CD4-positive, alpha-beta T cell (primary cell): ENCODE measurements at regions not wholly inside any gene's neighbourhood (a gene's known extent, or its start where the extent isn't known, plus 50 kb on each side); places are given as distances from the start of the nearest gene placed in this dataset.
"Not testable (repeated sequence)": the region's sequence is repeated elsewhere in the genome, so short reads cannot be mapped to it uniquely, and the experiment has no call there.

ENCODE experiments used
- ATAC-seq: fragments of 200-7000 bp; cut with Tn5 transposase; one replicate; pipeline ENCODE4 v1.10.0; 2022; ENCODE audit warnings: mild to moderate bottlenecking; ENCODE audit not compliant: poor library complexity
- CTCF ChIA-PET: fragments of 350-600 bp; sonication (Branson Sonifier 250); formaldehyde crosslinking; loops from one replicate; lab custom pipeline; 2021; ENCODE audit warnings: antibody characterized with exemption, inconsistent platforms; lab: Charles Lee
- POLR2A ChIA-PET: fragments of 350-600 bp; sonication (Branson Sonifier 250); formaldehyde crosslinking; loops from one replicate; lab custom pipeline; 2021; ENCODE audit warnings: antibody characterized with exemption, inconsistent platforms; lab: Charles Lee
- DNase-seq, 14 experiments: peaks; one replicate each; pipeline ENCODE4 v3.0.0-alpha.2; 2013 to 2020; ENCODE audit warnings: mixed read lengths in 2 of 14
- H3K27ac ChIP-seq, 2 donors: one replicate each; pipeline versions ENCODE4 v1.5.1 to v1.7.0; 2013; ENCODE audit warnings: low read length in 2 of 2, low read depth in 1 of 2, mild to moderate bottlenecking in 1 of 2
- H3K27me3 ChIP-seq, 2 experiments: 1 replicate in 1 of 2; 2 replicates in 1 of 2; pipeline versions ENCODE4 v1.6.1 to v1.7.0; 2013; ENCODE audit warnings: low read length in 2 of 2, control low read depth in 1 of 2, mild to moderate bottlenecking in 1 of 2, moderate library complexity in 1 of 2; ENCODE audit not compliant: insufficient read depth in 2 of 2, control insufficient read depth in 1 of 2
- H3K36me3 ChIP-seq: one replicate; pipeline ENCODE4 v1.6.1; 2013; ENCODE audit warnings: low read length, control low read depth; ENCODE audit not compliant: insufficient read depth
- H3K4me1 ChIP-seq: one replicate; pipeline ENCODE4 v1.6.1; 2013; ENCODE audit warnings: low read length, control low read depth; ENCODE audit not compliant: insufficient read depth
- H3K4me3 ChIP-seq: one replicate; pipeline ENCODE4 v1.5.1; 2013; ENCODE audit warnings: mild to moderate bottlenecking, low read length, moderate library complexity
- H3K9me3 ChIP-seq, 2 experiments: 1 replicate in 1 of 2; 2 replicates in 1 of 2; pipeline versions ENCODE4 v1.6.1 to v1.7.0; 2013; ENCODE audit warnings: low read length in 2 of 2, mild to moderate bottlenecking in 2 of 2, control low read depth in 1 of 2, moderate library complexity in 1 of 2; ENCODE audit not compliant: control insufficient read depth in 1 of 2, insufficient read depth in 1 of 2
- H3K27ac Mint-ChIP-seq: one replicate; pipeline ENCODE4 v1.8.0; 2020; ENCODE audit warnings: mixed read lengths
- H3K27me3 Mint-ChIP-seq: one replicate; pipeline ENCODE4 v1.8.0; 2021; ENCODE audit warnings: mixed read lengths
- H3K36me3 Mint-ChIP-seq: one replicate; pipeline ENCODE4 v1.8.0; 2021; ENCODE audit warnings: low read depth, mixed read lengths
- H3K4me1 Mint-ChIP-seq: one replicate; pipeline ENCODE4 v1.8.0; 2021; ENCODE audit warnings: low read depth, mixed read lengths
- H3K4me3 Mint-ChIP-seq: one replicate; pipeline ENCODE4 v1.8.0; 2020; ENCODE audit warnings: mild to moderate bottlenecking, mixed read lengths
- H3K9me3 Mint-ChIP-seq: one replicate; pipeline ENCODE4 v1.8.0; 2020; ENCODE audit warnings: mixed read lengths
- intact Hi-C, 2 experiments: fragments of 100-400 bp; cut with DNase I in 1 of 2; cut with micrococcal nuclease in 1 of 2; formaldehyde crosslinking; loops; one replicate each; pipeline versions ENCODE4 v1.15.1 to v1.9.0; 2023 to 2025; cut with DNase I, micrococcal nuclease
- TF ChIP-seq, protein P1 (sequence below): fragments of 200-600 bp; IDR thresholded peaks from one replicate; pipeline ENCODE4 v1.8.0; 2022; ENCODE audit warnings: antibody characterized with exemption, mild to moderate bottlenecking

DNA sequence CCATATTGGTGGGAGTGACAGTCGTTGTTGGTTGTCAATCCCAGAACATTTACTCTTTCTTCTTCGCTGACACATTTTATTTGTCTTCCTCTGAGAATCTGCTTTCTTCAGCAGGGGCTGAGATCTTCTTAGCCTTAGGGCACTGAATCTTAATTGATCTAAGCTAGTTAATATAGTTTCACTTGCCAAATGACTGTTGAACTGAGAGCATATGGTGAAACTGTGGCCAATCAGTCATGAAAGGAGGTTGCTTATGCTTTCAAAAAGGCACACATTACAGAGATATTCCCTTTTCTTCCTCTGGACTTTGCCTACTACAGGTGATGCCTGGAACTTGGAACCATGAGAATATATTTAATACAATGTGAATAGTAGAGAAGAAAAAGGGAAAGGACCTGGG is 60.0 kb upstream of the KIAA0040 start:
- H3K27ac ChIP-seq = no peak overlapping the region
- no peaks in the 10 kb centered on the region for H3K9me3 ChIP-seq
- ChIA-PET POLR2A (no interaction called here), CTCF (no interaction called here)
- no peaks in the 10 kb centered on the region for H3K4me1 ChIP-seq
- intact Hi-C loops = no loop called here
- peaks cover under 1% of the 10 kb centered on the region for H3K9me3 Mint-ChIP-seq
- TF ChIP-seq, protein P1, sequence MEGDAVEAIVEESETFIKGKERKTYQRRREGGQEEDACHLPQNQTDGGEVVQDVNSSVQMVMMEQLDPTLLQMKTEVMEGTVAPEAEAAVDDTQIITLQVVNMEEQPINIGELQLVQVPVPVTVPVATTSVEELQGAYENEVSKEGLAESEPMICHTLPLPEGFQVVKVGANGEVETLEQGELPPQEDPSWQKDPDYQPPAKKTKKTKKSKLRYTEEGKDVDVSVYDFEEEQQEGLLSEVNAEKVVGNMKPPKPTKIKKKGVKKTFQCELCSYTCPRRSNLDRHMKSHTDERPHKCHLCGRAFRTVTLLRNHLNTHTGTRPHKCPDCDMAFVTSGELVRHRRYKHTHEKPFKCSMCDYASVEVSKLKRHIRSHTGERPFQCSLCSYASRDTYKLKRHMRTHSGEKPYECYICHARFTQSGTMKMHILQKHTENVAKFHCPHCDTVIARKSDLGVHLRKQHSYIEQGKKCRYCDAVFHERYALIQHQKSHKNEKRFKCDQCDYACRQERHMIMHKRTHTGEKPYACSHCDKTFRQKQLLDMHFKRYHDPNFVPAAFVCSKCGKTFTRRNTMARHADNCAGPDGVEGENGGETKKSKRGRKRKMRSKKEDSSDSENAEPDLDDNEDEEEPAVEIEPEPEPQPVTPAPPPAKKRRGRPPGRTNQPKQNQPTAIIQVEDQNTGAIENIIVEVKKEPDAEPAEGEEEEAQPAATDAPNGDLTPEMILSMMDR = no peak
- ATAC-seq = no peak
- H3K27me3 Mint-ChIP-seq = no peaks in the 10 kb centered on the region
- no peaks in the 10 kb centered on the region for H3K4me1 Mint-ChIP-seq
- no peak overlapping the region for H3K27ac Mint-ChIP-seq
- no peak overlapping the region for H3K4me3 Mint-ChIP-seq
- H3K36me3 ChIP-seq = no peaks in the 10 kb centered on the region
- no peaks in the 10 kb centered on the region for H3K36me3 Mint-ChIP-seq
- no peaks in the 10 kb centered on the region for H3K27me3 ChIP-seq
- no peak for DNase-seq
- H3K4me3 ChIP-seq = no peak overlapping the region

DNA sequence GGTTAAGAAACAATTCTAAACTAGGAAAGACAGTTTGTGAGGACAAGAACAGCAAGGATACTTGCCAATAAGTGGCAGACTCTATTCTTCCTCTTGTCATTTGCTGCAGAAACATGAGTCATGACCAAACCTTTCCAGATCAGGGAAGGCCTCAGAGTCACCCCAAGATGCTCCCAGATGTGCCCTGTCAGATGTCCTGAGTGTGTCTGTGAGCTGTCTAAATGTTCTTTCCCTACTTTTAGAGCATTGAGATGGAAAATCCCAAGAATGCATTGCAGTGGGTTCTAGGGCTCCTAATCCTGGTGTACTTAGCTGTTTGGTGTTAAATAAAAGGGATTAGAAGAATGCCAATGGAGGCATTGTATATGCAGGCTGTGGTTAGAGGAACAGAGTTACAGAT is 57.5 kb upstream of the KIAA0040 start:
- no peak overlapping the region for H3K27ac ChIP-seq
- no peaks in the 10 kb centered on the region for H3K4me1 ChIP-seq
- Mint-ChIP-seq H3K4me3 (no peak overlapping the region), H3K9me3 (no peaks in the 10 kb centered on the region), H3K4me1 (no peaks in the 10 kb centered on the region), H3K27me3 (no peaks in the 10 kb centered on the region), H3K36me3 (no peaks in the 10 kb centered on the region), H3K27ac (no peak overlapping the region)
- H3K36me3 ChIP-seq = no peaks in the 10 kb centered on the region
- no peaks in the 10 kb centered on the region for H3K9me3 ChIP-seq
- H3K4me3 ChIP-seq = no peak overlapping the region
- DNase-seq (no peak), ATAC-seq (no peak)
- TF ChIP-seq, protein P1 = no peak
- ChIA-PET POLR2A (no interaction called here), CTCF (no interaction called here)
- no peaks in the 10 kb centered on the region for H3K27me3 ChIP-seq
- intact Hi-C loops = no loop called here

DNA sequence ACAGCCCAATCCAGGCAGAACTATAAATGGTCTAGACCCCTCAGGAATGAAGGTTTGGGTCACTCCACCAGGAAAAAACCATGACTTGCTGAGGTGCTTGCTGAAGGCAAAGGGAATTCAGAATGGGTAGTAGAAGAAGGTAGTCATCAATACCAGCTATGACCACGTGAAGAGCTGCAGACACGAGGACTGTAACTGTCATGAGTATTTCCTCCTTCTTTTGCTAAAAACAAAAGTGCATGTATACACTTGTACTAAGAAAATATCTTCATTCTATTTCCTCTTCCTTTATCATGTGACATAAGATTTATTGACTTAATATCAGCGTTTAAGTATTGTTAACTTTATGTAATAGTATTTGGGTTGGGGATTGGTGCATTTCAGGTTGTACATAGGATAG is 55.5 kb upstream of the KIAA0040 start:
- H3K4me3 Mint-ChIP-seq, DNase-seq, H3K4me3 ChIP-seq, H3K27ac ChIP-seq, ATAC-seq, H3K4me1 ChIP-seq, POLR2A ChIA-PET, intact Hi-C loops, CTCF ChIA-PET, H3K4me1 Mint-ChIP-seq, H3K27ac Mint-ChIP-seq, H3K9me3 Mint-ChIP-seq, H3K36me3 ChIP-seq, H3K36me3 Mint-ChIP-seq, H3K27me3 Mint-ChIP-seq, H3K27me3 ChIP-seq: not testable (repeated sequence)
- H3K9me3 ChIP-seq = peaks cover 0 to 15% of the 10 kb centered on the region in 2 experiments

DNA sequence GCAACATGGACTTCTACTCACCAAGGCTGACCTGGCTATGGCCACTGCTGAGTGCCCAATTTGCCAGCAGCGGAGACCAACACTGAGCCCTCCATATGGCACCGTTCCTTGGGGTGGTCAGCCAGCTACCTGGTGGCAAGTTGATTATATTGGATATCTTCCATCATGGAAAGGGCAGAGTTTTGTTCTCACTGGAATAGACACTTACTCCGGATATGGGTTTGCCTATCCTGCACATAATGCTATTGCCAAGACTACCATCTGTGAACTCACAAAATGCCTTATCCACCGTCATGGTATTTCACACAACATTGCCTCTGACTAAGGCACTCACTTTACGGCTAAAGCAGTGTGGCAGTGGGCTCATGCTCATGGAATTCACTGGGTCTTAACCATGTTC is 54.5 kb upstream of the KIAA0040 start:
- H3K4me3 ChIP-seq, H3K27me3 ChIP-seq, POLR2A ChIA-PET, H3K36me3 ChIP-seq, ATAC-seq, CTCF ChIA-PET, H3K4me1 Mint-ChIP-seq, H3K4me1 ChIP-seq, H3K27ac Mint-ChIP-seq, H3K9me3 Mint-ChIP-seq, intact Hi-C loops, H3K27ac ChIP-seq, H3K36me3 Mint-ChIP-seq, H3K27me3 Mint-ChIP-seq, DNase-seq, H3K4me3 Mint-ChIP-seq: not testable (repeated sequence)
- H3K9me3 ChIP-seq = peaks cover 0 to 15% of the 10 kb centered on the region in 2 experiments
